SK-MEL-5 (cell line): ENCODE measurements at regions not wholly inside any gene's neighbourhood (a gene's known extent, or its start where the extent isn't known, plus 50 kb on each side); places are given as distances from the start of the nearest gene placed in this dataset.
"Not testable (repeated sequence)": the region's sequence is repeated elsewhere in the genome, so short reads cannot be mapped to it uniquely, and the experiment has no call there.

ENCODE experiments used
- DNase-seq: peaks from one replicate; pipeline ENCODE4 v3.0.0-alpha.2; 2016; ENCODE audit warnings: low read depth, low spot score
- in situ Hi-C: cut with HindIII; loops from 2 replicates; pipeline ENCODE4 v1.10.0; 2016; ENCODE audit warnings: low sequenced_read_pairs, high pct_unique_total_duplicates, low pct_unique_long_range_greater_than_20kb

DNA sequence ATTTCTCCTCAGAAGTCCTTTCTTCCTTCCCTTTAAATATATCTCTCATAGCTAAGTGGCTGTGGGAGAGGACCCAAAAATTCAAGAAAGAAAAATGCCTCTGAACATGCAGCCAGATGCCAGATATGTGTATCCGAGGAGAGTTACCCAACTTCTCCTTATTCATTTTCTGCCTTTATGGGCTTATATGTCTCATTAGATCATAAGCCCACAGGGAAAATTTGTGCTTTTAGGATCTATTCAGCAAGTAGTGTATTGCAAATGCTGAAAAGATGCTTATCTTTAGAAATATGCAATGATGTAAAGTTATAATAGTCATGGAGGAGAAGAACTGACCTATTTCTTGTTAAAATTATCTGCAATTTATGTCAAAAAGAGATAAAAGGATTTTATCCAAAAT, 371.8 kb upstream of the NOCT start:
- in situ Hi-C loops, result no loop called here
- DNase-seq, result no peak

DNA sequence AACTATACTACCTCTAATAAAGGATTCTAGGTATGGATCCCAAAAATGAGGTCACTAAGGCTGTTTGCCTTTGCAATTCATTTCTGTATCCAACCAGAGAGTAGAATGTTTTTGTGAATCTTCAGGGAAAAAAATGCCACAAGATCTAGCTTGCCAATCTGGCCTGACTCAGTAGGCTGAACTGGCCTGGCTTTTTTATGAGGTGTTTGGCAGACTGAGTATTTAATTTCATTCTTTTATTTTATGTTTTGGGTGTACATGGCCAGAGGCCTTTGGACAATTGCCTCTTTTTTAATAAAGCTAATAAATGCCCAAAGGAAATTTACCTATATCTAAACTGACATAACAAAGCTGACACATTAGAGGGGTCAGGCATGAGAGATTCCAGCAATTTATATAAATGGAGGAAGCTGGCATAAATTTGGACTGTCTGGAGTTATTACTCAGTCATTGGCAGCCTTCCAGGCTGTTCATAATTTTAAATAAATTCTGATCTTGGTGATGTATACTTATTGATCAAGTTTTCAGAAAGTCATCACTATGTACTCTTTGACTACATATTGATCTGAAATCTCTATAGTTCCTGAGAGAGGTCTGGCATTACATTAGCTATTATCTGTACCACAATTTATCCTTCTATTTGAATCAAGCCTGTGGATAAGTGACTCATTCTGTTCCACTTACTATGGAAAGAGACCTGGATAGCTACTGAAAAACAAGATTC, 376.4 kb upstream of the NOCT start:
- in situ Hi-C loops, result no loop called here
- no peak for DNase-seq

- DNase-seq, result no peak
- in situ Hi-C loops, result no loop called here
These were observed 378.8 kb upstream of the NOCT start for GRCh38 chr4:138636781-138637180.

DNA sequence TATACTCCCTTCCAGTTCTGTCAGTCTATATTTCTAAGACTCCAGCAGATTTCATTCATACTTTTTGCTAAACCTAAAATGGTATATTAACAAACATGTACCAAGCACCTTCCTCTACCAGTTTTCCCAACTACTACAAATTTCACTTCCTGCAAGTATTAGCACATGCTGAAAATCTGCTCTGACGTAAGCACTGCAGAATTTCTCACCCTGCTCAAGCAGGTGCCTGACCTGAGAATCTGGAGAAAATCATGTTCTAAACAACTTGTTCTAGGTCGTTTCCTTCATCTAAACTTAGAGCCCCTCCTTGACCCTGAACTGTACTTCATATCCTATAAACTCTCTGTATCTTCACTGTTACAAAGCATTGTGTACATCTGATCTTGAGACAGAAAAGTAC, 380.7 kb upstream of the NOCT start:
- no peak for DNase-seq
- in situ Hi-C loops, result no loop called here

GRCh38 chr4:138633580-138633904, 382.0 kb upstream of the NOCT start:
- in situ Hi-C loops, result no loop called here

DNA sequence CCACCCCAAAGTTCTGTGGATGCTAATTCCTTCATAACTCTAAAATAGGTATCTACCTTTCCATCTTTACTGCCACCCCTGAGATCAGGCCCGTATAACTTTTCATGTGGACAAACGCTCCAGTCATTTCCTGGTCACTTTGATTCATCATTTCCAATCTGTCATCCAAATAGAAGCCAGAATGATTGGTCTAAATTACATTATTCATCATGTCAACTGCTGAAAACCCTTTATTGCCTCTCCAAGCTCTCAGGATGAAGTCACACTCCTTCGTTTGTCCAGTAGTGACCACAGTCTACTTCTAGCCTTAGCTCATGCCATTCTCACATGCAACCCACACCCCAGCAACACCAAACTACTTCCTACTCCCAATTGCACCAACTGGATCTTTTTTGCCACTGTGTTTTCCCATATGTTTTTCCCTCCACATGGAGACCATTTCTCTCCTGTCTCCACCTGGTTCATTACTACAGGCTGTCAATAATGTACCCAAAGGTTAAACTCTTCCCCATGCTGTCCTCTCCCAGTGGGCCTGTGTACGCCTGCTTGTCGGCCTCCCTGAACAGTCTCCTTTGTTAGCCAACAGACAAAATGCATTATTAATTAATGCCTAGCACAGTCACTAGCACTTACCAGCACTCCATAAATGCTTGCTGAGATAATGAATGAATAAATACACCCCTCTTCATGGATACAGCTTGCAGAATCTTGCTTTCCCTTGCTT, 382.6 kb upstream of the NOCT start:
- in situ Hi-C loops, result no loop called here
- DNase-seq, result no peak

More at GRCh38 chr4:138633580-138633904, 382.0 kb upstream of the NOCT start:
- no peak for DNase-seq

DNA sequence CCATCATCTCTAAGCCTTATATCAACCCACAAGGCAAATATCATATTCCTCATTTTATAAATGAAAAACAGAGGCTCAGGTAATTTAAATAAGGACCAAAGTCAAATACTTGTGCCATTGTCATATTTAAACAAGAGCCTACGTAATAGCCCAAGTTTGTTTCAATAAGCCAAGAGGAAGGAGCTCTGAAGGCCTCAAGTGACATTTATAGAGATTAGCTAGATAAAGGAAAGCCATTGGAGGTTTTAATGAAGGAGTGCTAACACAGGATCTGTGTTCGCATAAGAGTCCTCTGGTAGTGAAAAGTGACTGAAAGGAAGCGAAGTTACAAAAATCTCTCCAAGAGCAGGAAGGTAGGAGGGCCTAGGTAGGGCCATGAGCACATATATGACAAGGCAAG, 384.9 kb upstream of the NOCT start:
- DNase-seq, result no peak
- in situ Hi-C loops, result no loop called here

- DNase-seq, result no peak
- in situ Hi-C loops, result no loop called here
These were observed 385.9 kb upstream of the NOCT start for GRCh38 chr4:138629669-138630068.

DNA sequence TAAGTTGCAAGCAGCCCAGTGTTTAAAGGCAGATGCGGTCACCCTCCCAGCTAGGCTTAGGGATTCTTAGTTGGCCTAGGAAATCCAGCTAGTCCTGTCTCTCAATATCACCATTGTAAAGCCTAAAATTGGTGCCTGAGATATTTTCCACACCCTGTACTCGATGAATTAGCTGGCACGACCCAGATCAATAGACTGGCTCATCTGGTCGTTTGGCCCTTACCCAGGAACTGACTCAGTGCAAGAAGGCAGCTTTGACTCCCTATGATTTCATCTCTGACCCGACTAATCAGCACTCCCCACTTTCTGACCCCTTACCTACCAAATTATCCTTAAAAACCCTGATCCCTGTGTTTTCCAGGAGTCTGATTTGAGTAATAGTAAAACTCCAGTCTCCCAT, 384.9 kb upstream of the SLC7A11 start:
- DNase-seq, result no peak
- in situ Hi-C loops, result no loop called here

- DNase-seq, in situ Hi-C loops: not testable (repeated sequence)
These were observed 380.2 kb upstream of the SLC7A11 start for GRCh38 chr4:138622362-138622761.

- in situ Hi-C loops, result no loop called here
- DNase-seq, result no peak
These were observed 374.6 kb upstream of the SLC7A11 start for GRCh38 chr4:138616775-138617174.

GRCh38 chr4:138614398-138615142, 372.4 kb upstream of the SLC7A11 start:
- no peak for DNase-seq
- in situ Hi-C loops, result no loop called here

DNA sequence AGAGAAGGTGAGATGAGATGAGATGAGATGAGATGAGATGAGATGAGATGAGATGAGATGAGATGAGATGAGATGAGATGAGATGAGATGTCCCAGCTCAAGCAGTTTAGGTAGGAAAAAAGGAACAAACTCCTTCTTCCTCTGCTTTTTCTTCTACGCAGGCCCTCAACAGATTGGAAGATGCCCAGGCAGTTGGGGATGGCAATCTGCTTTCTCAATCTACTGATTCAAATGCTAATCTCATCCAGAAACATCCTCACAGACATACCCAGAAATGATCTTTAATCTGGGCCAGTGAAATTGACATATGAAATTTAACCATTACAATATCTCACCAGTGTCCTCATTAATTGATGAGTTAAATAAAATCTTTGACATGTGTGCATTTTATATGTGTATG, 370.3 kb upstream of the SLC7A11 start:
- in situ Hi-C loops, result no loop called here
- DNase-seq, result no peak

DNA sequence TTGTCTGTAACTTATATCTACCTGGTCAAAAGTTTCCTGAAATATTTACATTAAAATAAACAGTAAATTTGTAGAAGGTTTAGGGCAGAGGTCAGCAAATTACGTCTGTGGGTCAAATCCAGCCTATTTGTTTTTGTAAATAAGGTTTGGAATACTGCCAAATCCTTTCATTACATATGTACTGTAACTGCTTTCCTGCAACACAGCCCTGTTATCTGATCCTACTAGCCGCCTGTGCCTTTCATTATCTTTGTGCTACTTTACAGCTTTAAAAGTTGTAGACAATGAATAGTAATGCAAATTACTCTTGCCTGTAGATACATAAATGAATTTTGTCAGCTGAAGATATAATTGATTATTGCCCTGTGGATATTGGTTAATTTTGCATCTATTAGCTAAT, 369.6 kb upstream of the SLC7A11 start:
- no peak for DNase-seq
- in situ Hi-C loops, result no loop called here

GRCh38 chr4:138611017-138611416, 368.9 kb upstream of the SLC7A11 start:
- in situ Hi-C loops, result no loop called here
- DNase-seq, result no peak

GRCh38 chr4:138609943-138610350, 367.8 kb upstream of the SLC7A11 start:
- in situ Hi-C loops, result no loop called here
- DNase-seq, result peak; percentile 65

DNA sequence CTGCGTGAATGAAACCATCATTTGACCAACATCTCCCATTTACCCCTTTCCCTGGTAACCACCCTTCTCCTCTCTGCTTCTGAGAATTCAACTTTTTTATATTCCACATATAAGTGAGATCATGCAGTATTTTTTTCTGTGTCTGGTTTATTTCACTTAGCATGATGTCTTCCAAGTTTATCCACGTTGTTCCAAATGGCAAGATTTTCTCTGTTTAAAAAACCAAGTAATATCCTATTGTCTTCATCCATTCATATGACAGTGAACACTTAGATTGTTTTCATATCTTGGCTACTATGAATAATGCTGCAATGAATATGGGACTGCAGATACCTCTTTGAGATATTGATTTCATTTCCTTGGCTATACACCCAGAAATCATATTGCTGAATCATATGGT, 362.4 kb upstream of the SLC7A11 start:
- in situ Hi-C loops, result no loop called here

DNA sequence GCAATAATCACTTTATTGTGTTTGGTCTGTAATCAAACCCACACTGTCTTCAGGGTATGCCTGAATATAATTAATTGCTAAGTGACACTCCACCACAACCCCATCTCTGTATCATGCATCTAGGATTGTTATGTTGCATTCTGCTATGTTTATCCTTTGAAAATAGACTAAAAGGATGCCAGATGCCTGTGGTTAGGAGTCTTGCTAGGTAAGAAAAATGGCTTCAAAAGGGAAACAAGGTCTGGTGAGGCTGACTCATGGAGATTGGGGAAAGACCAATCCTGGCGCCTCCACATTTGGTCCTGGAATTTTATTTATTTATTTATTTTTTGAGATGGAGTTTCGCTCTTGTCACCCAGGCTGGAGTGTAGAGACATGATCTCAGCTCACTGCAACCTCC, 360.5 kb upstream of the SLC7A11 start:
- in situ Hi-C loops, result no loop called here
- DNase-seq, result no peak

More for the DNA sequence above, 362.4 kb upstream of the SLC7A11 start:
- DNase-seq, result no peak

GRCh38 chr4:138599965-138600364, 357.8 kb upstream of the SLC7A11 start:
- in situ Hi-C loops, result no loop called here
- no peak for DNase-seq
